Mucosa of stomach (tissue), 1 donor: ENCODE measurements at regions not wholly inside any gene's neighbourhood (a gene's known extent, or its start where the extent isn't known, plus 50 kb on each side); places are given as distances from the start of the nearest gene placed in this dataset.

Experiments used
- H3K27me3 ChIP-seq: one replicate; pipeline ENCODE4 v1.7.0; 2013; ENCODE audit warnings: mild to moderate bottlenecking, low read length; ENCODE audit not compliant: control insufficient read depth, insufficient read depth
- H3K36me3 ChIP-seq: one replicate; pipeline ENCODE4 v1.7.0; 2013; ENCODE audit warnings: low read length; ENCODE audit not compliant: control insufficient read depth, insufficient read depth
- H3K4me1 ChIP-seq: one replicate; pipeline ENCODE4 v1.7.0; 2013; ENCODE audit warnings: mild to moderate bottlenecking, low read length; ENCODE audit not compliant: control insufficient read depth, insufficient read depth
- H3K4me3 ChIP-seq: one replicate; pipeline ENCODE4 v1.7.0; 2013; ENCODE audit warnings: low read length
- H3K9ac ChIP-seq: one replicate; pipeline ENCODE4 v1.7.0; 2013; ENCODE audit warnings: mild to moderate bottlenecking, low read length, moderate library complexity
- H3K9me3 ChIP-seq: one replicate; pipeline ENCODE4 v1.7.0; 2013; ENCODE audit warnings: mild to moderate bottlenecking, low read length, moderate library complexity; ENCODE audit not compliant: control insufficient read depth
- donor health status: Pancreatic carcinoma.

DNA sequence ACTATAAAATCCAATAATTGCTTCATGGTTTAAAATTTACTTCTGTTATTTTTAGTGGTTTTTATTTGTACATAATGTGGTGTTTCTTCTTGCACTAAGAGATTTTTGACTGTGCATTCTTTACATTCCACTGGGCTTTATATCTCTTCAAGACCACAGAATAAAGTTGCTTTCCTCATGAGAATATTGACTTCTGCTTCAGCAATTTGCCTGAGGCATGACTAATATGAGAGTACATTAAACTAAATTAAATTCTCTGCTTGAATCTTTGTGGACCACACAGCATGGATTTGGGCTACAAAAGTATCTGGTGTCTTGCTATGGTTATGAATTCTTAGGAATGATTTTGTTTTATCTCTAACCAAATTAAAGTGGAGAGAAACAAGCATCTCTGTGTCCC is 1463.4 kb upstream of the PCDH20 start:
- Histone ChIP-seq H3K9me3 (no peaks in the 10 kb centered on the region), H3K36me3 (no peaks in the 10 kb centered on the region), H3K9ac (no peak overlapping the region), H3K4me1 (no peaks in the 10 kb centered on the region), H3K4me3 (no peak overlapping the region), H3K27me3 (no peaks in the 10 kb centered on the region)

DNA sequence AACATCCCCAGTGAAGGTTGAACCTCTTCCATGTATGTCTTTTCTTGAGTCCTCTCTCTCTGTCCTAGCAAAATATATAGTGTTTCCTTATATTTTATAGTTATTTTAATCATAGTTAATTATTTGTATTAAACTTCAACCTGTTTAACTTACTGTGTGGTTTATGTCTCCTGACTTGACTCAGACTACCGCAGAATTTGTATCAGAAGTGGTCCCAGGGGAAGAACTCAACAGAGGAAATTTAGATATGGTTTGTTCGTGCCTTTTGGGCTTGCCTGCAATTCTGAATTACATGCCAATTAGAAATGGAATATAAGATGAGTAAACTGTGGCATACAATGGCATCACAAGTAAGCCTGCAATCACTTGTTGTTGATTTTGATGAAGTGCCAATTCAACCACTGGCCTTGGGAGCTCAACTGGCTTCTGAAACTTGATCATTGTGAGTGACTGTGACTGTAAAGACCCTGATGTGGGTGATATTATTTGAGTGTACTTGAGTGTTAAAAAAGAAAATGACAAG is 1459.5 kb upstream of the PCDH20 start:
- Histone ChIP-seq H3K4me1 (no peaks in the 10 kb centered on the region), H3K27me3 (no peaks in the 10 kb centered on the region), H3K4me3 (no peak overlapping the region), H3K9me3 (no peaks in the 10 kb centered on the region), H3K36me3 (no peaks in the 10 kb centered on the region), H3K9ac (no peak overlapping the region)

DNA sequence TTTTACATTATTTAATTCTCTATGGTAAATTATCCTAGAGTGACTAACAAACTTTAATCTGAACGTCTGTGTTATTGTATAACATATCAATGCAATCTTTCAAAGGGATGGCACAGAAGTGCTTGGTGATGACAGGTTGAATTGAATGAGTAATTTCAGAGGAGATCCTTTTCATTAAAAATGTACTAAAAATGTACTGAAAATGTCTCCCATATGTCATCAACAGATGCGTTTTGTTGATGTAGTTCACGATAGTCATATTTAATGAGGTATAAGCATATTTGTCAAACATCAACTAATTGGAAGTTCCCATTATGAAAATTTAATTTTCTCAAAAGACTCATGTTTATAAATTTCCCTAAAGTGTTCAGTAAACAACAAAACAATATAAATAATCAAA is 1434.7 kb upstream of the PCDH20 start:
- no peaks in the 10 kb centered on the region for H3K9me3 ChIP-seq

DNA sequence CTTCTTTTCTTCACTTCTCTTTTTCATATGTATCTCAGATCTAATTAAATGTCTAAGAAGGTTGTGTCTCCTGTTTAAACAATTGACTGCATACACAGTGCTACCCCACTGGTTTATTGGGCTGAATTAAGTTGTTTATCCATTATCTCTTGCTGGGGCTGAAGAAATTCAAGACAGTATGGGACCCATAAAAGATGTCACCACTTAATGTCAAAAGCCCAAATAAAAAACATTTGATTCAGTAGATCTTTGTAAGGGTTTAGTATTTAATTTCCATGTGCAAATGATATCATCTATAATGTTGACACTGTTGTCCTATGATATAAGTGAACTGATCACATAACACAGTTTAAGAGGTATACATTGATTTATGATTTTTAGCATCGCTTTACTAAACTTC is 1431.9 kb upstream of the PCDH20 start:
- Histone ChIP-seq H3K4me1 (no peaks in the 10 kb centered on the region), H3K9me3 (no peaks in the 10 kb centered on the region), H3K36me3 (no peaks in the 10 kb centered on the region), H3K27me3 (no peaks in the 10 kb centered on the region), H3K9ac (no peak overlapping the region), H3K4me3 (no peak overlapping the region)

More for the DNA sequence above, 1434.7 kb upstream of the PCDH20 start:
- no peaks in the 10 kb centered on the region for H3K27me3 ChIP-seq
- no peaks in the 10 kb centered on the region for H3K4me1 ChIP-seq
- H3K4me3 ChIP-seq: no peak overlapping the region
- no peaks in the 10 kb centered on the region for H3K36me3 ChIP-seq
- no peak overlapping the region for H3K9ac ChIP-seq

DNA sequence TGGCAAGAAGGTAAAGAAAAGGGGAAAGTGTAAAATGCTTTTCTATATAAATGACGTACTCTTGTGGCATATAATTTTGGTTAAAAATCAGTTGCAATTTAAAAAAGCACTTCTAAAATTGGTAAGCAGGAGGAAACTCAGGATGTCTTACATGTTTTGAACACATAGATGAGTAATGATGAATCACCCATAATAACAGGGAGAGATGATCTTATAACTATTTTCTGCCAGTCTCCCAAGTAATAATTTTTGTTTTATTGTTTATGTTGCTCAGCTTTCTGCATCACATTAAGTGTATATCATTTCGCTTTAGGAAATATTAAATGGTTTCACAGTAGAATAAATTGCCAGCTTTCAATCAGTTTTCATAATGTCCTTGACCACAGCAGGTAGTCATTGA is 1430.7 kb upstream of the PCDH20 start:
- no peaks in the 10 kb centered on the region for H3K9me3 ChIP-seq
- H3K36me3 ChIP-seq: no peaks in the 10 kb centered on the region
- H3K27me3 ChIP-seq: no peaks in the 10 kb centered on the region
- H3K4me1 ChIP-seq: no peaks in the 10 kb centered on the region
- H3K4me3 ChIP-seq: no peak overlapping the region
- H3K9ac ChIP-seq: no peak overlapping the region

DNA sequence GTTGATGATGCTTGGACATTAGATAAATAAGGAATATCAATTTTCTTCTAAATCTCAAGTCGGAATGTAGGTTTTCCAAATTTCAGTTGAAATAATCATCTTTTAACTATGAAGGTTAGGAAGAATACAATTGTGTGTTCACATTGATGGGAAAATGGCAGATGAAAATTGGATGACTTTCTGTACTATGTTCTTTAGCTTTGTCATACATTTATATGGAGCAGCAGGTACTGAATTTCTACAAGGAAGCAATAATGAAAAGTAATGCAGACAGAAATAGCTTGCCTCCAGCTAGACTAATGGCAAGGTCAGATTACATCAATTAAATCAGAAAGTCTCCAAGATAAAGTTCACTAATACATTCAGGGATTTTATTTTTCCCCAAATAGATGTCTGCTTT is 1423.7 kb upstream of the PCDH20 start:
- no peak overlapping the region for H3K9ac ChIP-seq
- H3K36me3 ChIP-seq: no peaks in the 10 kb centered on the region
- no peaks in the 10 kb centered on the region for H3K9me3 ChIP-seq
- H3K4me1 ChIP-seq: no peaks in the 10 kb centered on the region
- H3K4me3 ChIP-seq: no peak overlapping the region
- H3K27me3 ChIP-seq: no peaks in the 10 kb centered on the region

DNA sequence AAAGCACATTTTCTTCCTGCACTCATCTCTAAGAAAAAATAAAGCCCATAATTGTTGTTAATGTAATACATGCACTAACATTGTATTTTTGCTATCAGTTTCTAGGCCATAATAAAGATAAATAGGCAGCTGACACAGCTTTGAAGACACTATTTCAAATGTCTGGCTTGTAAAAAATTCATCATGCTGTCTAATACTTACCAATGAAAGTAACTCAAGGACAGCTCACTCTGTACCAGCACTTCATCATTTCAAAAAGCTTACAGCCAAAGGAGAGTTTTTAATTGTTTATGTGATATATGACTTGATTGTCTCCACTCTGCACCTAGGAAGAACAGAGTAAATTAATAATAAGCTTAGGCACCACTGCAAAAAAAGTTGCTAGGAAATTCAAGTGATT is 1423.3 kb upstream of the PCDH20 start:
- Histone ChIP-seq H3K9ac (no peak overlapping the region), H3K36me3 (no peaks in the 10 kb centered on the region), H3K4me1 (no peaks in the 10 kb centered on the region), H3K27me3 (no peaks in the 10 kb centered on the region), H3K4me3 (no peak overlapping the region), H3K9me3 (no peaks in the 10 kb centered on the region)

DNA sequence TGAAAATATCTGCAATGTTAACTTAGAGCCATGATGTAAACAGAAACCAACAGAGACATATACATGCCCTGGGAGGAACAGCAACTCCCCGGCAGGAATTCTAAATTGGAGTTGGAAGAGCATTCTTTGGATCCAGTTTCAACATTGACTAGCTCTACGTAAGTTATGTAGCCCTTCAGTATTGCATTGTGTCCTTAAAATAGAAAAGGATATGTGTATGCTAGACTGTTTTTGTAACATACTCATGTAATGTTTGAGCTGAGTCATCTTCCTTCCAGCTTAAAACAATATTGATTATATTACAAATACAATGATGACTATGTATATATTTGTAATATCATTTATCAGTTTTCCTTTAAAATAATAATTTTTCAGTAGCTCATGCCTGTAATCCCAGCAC is 1422.2 kb upstream of the PCDH20 start:
- H3K36me3 ChIP-seq: no peaks in the 10 kb centered on the region
- H3K4me1 ChIP-seq: no peaks in the 10 kb centered on the region
- no peaks in the 10 kb centered on the region for H3K27me3 ChIP-seq
- no peak overlapping the region for H3K9ac ChIP-seq
- no peaks in the 10 kb centered on the region for H3K9me3 ChIP-seq
- H3K4me3 ChIP-seq: no peak overlapping the region

DNA sequence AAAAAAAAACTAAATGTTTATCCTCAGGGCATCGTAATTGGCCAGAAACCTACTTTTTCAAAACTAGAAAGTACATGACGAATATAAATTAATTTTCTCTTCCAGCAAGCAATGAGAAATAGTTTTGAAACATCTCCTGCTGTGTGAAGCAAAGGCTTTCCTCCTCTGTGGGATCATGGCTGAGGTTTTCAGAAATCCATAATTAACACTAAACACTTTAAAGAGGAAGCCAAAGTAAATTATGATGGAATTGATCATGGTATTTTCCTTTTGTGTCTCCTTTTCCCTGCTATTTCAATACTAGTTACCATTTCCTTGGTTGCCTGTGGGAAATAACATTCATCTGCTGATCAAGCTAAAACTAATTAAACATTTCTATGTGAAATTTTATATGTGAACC is 1413.8 kb upstream of the PCDH20 start:
- H3K4me3 ChIP-seq: no peak overlapping the region
- no peaks in the 10 kb centered on the region for H3K9me3 ChIP-seq
- no peaks in the 10 kb centered on the region for H3K36me3 ChIP-seq
- H3K27me3 ChIP-seq: no peaks in the 10 kb centered on the region
- H3K4me1 ChIP-seq: no peaks in the 10 kb centered on the region
- no peak overlapping the region for H3K9ac ChIP-seq

DNA sequence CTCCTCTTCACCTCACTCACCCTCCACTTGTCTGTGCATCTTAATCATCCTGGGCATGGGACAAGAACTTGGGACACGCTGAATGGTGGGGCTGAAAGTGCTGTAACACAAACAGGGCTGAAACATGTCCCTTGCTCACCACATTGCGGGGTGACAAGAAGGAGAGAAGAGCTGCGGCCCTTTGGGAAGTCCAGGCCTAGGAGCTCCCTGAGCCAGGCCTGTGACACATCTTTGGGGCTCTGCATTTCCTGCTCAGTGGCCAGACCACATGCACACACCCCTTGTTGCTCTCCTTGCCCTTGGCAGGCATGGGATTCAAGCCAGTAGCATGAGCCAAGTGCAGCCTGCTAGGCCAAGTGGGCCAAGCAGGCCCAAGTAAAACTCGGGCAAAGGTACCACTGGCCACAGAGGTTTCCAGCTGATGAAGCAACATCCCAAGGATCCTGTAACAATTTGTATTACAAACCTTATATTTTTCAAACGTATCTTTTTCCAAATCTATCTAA is 1384.3 kb upstream of the PCDH20 start:
- H3K9ac ChIP-seq: no peak overlapping the region
- no peaks in the 10 kb centered on the region for H3K9me3 ChIP-seq
- H3K4me1 ChIP-seq: no peaks in the 10 kb centered on the region
- no peaks in the 10 kb centered on the region for H3K27me3 ChIP-seq
- H3K36me3 ChIP-seq: no peaks in the 10 kb centered on the region
- H3K4me3 ChIP-seq: no peak overlapping the region

DNA sequence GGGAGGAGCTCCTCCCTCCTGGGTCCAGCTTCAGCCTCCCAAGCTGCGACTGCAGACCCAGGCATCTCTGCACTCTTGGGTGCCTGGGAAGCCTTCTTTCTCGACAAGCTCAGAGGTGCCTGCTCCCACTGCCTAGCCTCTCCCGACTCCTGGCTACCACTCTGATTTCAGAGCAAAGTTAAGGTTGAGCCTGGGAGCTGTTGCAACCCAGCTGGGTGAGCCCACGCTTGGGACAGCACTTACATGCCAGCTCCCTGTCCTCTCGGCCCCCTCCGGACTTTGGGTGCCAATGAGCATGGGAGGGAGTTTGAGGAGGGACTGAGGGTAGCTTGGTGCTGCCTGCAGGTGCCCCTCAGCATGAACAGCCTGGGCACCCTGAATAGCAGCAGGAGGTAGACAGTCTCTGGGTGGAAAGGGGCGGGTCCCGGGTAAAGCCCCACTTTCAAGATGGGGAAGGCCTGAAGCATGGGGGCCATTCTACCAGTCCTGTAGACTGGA is 1383.4 kb upstream of the PCDH20 start:
- H3K27me3 ChIP-seq: no peaks in the 10 kb centered on the region
- no peak overlapping the region for H3K9ac ChIP-seq
- H3K36me3 ChIP-seq: no peaks in the 10 kb centered on the region
- no peaks in the 10 kb centered on the region for H3K4me1 ChIP-seq
- no peak overlapping the region for H3K4me3 ChIP-seq
- H3K9me3 ChIP-seq: no peaks in the 10 kb centered on the region

DNA sequence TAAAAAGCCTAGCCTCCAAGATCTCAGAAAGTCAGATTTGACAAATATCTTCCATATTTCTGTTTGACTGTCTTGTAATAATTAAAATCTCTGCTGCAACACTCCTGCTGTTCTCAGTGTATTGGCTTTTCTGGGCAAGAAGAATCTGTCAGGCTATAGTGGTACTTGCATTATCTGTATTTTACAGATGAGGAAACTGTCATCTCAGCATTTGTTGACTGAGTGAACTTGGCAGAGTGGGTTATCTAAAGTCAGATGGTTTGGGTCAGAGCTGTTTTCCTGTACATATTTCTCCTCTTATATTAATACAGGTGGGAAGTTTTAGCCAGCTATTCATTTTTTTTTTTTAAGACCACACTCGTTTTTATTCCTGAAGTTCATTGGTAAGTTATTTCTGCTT is 1378.2 kb upstream of the PCDH20 start:
- Histone ChIP-seq H3K9ac (no peak overlapping the region), H3K27me3 (no peaks in the 10 kb centered on the region), H3K9me3 (no peaks in the 10 kb centered on the region), H3K36me3 (no peaks in the 10 kb centered on the region), H3K4me3 (no peak overlapping the region), H3K4me1 (no peaks in the 10 kb centered on the region)

DNA sequence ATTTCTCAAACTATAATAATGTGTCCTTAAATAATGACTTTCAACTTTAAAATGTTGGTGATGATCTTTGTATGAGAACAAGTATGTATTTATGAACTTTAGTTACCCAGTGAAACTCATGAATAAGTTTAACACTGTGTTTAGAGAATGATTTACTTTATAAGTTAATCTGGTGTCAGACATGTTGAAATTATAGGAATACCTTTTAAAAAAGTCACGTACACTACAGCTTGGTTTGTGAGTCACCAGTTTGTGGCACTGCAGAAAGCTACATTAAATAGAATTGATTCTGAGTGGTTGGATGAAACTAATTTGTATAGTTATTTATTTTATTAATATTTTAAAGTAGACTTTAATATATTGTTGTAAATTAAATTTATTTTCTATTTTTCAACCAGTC is 1366.2 kb upstream of the PCDH20 start:
- Histone ChIP-seq H3K36me3 (no peaks in the 10 kb centered on the region), H3K9ac (no peak overlapping the region), H3K4me3 (no peak overlapping the region), H3K4me1 (no peaks in the 10 kb centered on the region), H3K9me3 (no peaks in the 10 kb centered on the region), H3K27me3 (no peaks in the 10 kb centered on the region)
